H9 (cell line): ENCODE measurements at regions not wholly inside any gene's neighbourhood (a gene's known extent, or its start where the extent isn't known, plus 50 kb on each side); places are given as distances from the start of the nearest gene placed in this dataset.
A peak's percentile ranks its signal among the peaks of the same experiment; 100 is the strongest.

Experiments used
- DNase-seq: peaks from one replicate; pipeline ENCODE4 v3.0.0-alpha.2; 2017
- H2AFZ ChIP-seq: one replicate; pipeline ENCODE4 v1.6.1; 2013; ENCODE audit warnings: mild to moderate bottlenecking, low read length, control low read depth, moderate library complexity
- H2AK5ac ChIP-seq: 2 replicates; pipeline ENCODE4 v1.6.1; 2013; ENCODE audit warnings: low read length, control low read depth, mixed read lengths; ENCODE audit not compliant: insufficient read length
- H2BK120ac ChIP-seq: one replicate; pipeline ENCODE4 v1.6.1; 2013; ENCODE audit warnings: low read depth, mild to moderate bottlenecking, low read length, control low read depth, inconsistent platforms; ENCODE audit not compliant: poor library complexity, severe bottlenecking
- H2BK12ac ChIP-seq: 2 replicates; pipeline ENCODE4 v1.6.1; 2013; ENCODE audit warnings: low read length, control low read depth, mixed read lengths, low read depth; ENCODE audit not compliant: insufficient read length
- H2BK15ac ChIP-seq: 2 replicates; pipeline ENCODE4 v1.6.1; 2013; ENCODE audit warnings: low read depth, low read length, control low read depth
- H2BK20ac ChIP-seq: one replicate; pipeline ENCODE4 v1.6.1; 2013; ENCODE audit warnings: low read depth, mild to moderate bottlenecking, low read length, control low read depth, inconsistent platforms; ENCODE audit not compliant: poor library complexity, severe bottlenecking
- H2BK5ac ChIP-seq: 2 replicates; pipeline ENCODE4 v1.6.1; 2013; ENCODE audit warnings: low read length, control low read depth, mixed read lengths; ENCODE audit not compliant: insufficient read length
- H3K14ac ChIP-seq: 2 replicates; pipeline ENCODE4 v1.6.1; 2013; ENCODE audit warnings: low read length, control low read depth; ENCODE audit not compliant: insufficient read depth
- H3K18ac ChIP-seq: 2 replicates; pipeline ENCODE4 v1.6.1; 2013; ENCODE audit warnings: low read depth, mild to moderate bottlenecking, mixed read lengths, low read length, control low read depth; ENCODE audit not compliant: insufficient read length
- H3K23ac ChIP-seq: 2 replicates; pipeline ENCODE4 v1.6.1; 2013; ENCODE audit warnings: low read length, control low read depth, mixed read lengths, low read depth; ENCODE audit not compliant: insufficient read length
- H3K23me2 ChIP-seq: 2 replicates; pipeline ENCODE4 v1.6.1; 2013; ENCODE audit warnings: low read depth, mild to moderate bottlenecking, mixed read lengths, low read length, control low read depth; ENCODE audit not compliant: insufficient read length, poor library complexity, severe bottlenecking
- H3K27ac ChIP-seq: 2 replicates; pipeline ENCODE4 v1.5.1; 2013; ENCODE audit warnings: low read length, control low read depth, mixed read lengths, low read depth; ENCODE audit not compliant: insufficient read length
- H3K27me3 ChIP-seq: 2 replicates; pipeline ENCODE4 v1.6.1; 2013; ENCODE audit warnings: low read length, control low read depth, inconsistent platforms; ENCODE audit not compliant: insufficient read depth
- H3K4ac ChIP-seq: 2 replicates; pipeline ENCODE4 v1.6.1; 2013; ENCODE audit warnings: low read depth, mild to moderate bottlenecking, control low read depth, inconsistent platforms, low read length, moderate library complexity
- H3K4me1 ChIP-seq: 2 replicates; pipeline ENCODE4 v1.6.1; 2013; ENCODE audit warnings: low read length, control low read depth, inconsistent platforms; ENCODE audit not compliant: insufficient read depth
- H3K4me2 ChIP-seq: 2 replicates; pipeline ENCODE4 v1.6.1; 2013; ENCODE audit warnings: low read length, control low read depth, mixed read lengths; ENCODE audit not compliant: insufficient read length, insufficient read depth
- H3K56ac ChIP-seq: 2 replicates; pipeline ENCODE4 v1.6.1; 2013; ENCODE audit warnings: low read depth, mild to moderate bottlenecking, mixed read lengths, low read length, control low read depth; ENCODE audit not compliant: insufficient read length
- H3K79me1 ChIP-seq: 2 replicates; pipeline ENCODE4 v1.6.1; 2013; ENCODE audit warnings: low read depth, mild to moderate bottlenecking, moderate library complexity, low read length, control low read depth, inconsistent platforms; ENCODE audit not compliant: insufficient read depth, poor library complexity, severe bottlenecking
- H3K79me2 ChIP-seq: 2 replicates; pipeline ENCODE4 v1.6.1; 2013; ENCODE audit warnings: low read length, control low read depth, inconsistent platforms; ENCODE audit not compliant: insufficient read depth
- H3K9ac ChIP-seq: 2 replicates; pipeline ENCODE4 v1.6.1; 2013; ENCODE audit warnings: low read length, control low read depth, mixed read lengths; ENCODE audit not compliant: insufficient read length; ENCODE audit errors: extremely low read depth
- H3K9me3 ChIP-seq: one replicate; pipeline ENCODE4 v1.6.1; 2013; ENCODE audit warnings: low read depth, low read length, inconsistent platforms; ENCODE audit not compliant: control insufficient read depth
- H3T11ph ChIP-seq: one replicate; pipeline ENCODE4 v1.6.1; 2013; ENCODE audit warnings: mild to moderate bottlenecking, low read length, control low read depth, inconsistent platforms
- H4K20me1 ChIP-seq: one replicate; pipeline ENCODE4 v1.6.1; 2013; ENCODE audit not compliant: control insufficient read depth, insufficient read length, insufficient read depth
- H4K5ac ChIP-seq: 2 replicates; pipeline ENCODE4 v1.6.1; 2013; ENCODE audit warnings: low read depth, mild to moderate bottlenecking, mixed read lengths, low read length, control low read depth; ENCODE audit not compliant: insufficient read length
- H4K8ac ChIP-seq: replicated peaks from 2 replicates; pipeline ENCODE4 v1.6.1; 2013; ENCODE audit warnings: low read length, control low read depth, mixed read lengths, low read depth; ENCODE audit not compliant: insufficient read length
- H4K91ac ChIP-seq: 2 replicates; pipeline ENCODE4 v1.6.1; 2013; ENCODE audit warnings: low read depth, mild to moderate bottlenecking, moderate library complexity, mixed read lengths, low read length, control low read depth; ENCODE audit not compliant: insufficient read length
- H3K27ac Mint-ChIP-seq, 3 experiments: 2 replicates in 2 of 3; 3 replicates in 1 of 3; pipeline ENCODE4 v1.8.0; 2020 to 2021; ENCODE audit warnings: mixed read lengths in 3 of 3, mild to moderate bottlenecking in 1 of 3, moderate library complexity in 1 of 3
- H3K27me3 Mint-ChIP-seq: 2 replicates; pipeline ENCODE4 v1.8.0; 2021; ENCODE audit warnings: low read depth, mild to moderate bottlenecking, moderate library complexity, mixed read lengths
- H3K36me3 Mint-ChIP-seq, 3 experiments: 2 replicates in 2 of 3; 3 replicates in 1 of 3; pipeline ENCODE4 v1.8.0; 2020 to 2021; ENCODE audit warnings: low read depth in 3 of 3, mixed read lengths in 3 of 3; ENCODE audit not compliant: insufficient read depth in 1 of 3
- H3K4me1 Mint-ChIP-seq, 2 experiments: 2 replicates each; pipeline ENCODE4 v1.8.0; 2020; ENCODE audit warnings: mixed read lengths in 2 of 2
- H3K4me3 Mint-ChIP-seq, 2 experiments: 2 replicates in 1 of 2; 3 replicates in 1 of 2; pipeline ENCODE4 v1.8.0; 2020 to 2021; ENCODE audit warnings: mild to moderate bottlenecking in 2 of 2, mixed read lengths in 2 of 2, moderate library complexity in 1 of 2
- H3K9me3 Mint-ChIP-seq, 2 experiments: 2 replicates in 1 of 2; 3 replicates in 1 of 2; pipeline ENCODE4 v1.8.0; 2020; ENCODE audit warnings: mild to moderate bottlenecking in 2 of 2, mixed read lengths in 2 of 2, moderate library complexity in 1 of 2
- CTCF ChIP-seq: fragments of 200-600 bp; sonication (generic); conservative IDR thresholded peaks from 3 replicates; pipeline ENCODE4 v1.8.0; 2021; ENCODE audit warnings: antibody characterized with exemption, mild to moderate bottlenecking
- WGBS: extraction: QIAGEN DNeasy Blood & Tissue Kit; methylation state at CpG from one replicate; pipeline ENCODE4 v1.1.7; 2013; ENCODE audit warnings: missing lambda C conversion rate, low lambda C conversion rate, mixed read lengths; ENCODE audit not compliant: insufficient read length; ENCODE audit errors: extremely low coverage; 5-methylcytosine and 5-hydroxymethylcytosine counted together

- no peak for DNase-seq
- no peak overlapping the region for H4K8ac ChIP-seq
- no peak overlapping the region for H3K14ac ChIP-seq
- no peak overlapping the region for H4K91ac ChIP-seq
- H3K23me2 ChIP-seq: no peaks in the 10 kb centered on the region
- H3K9ac ChIP-seq: no peak overlapping the region
- H3K4me2 ChIP-seq: no peak overlapping the region
- H2BK15ac ChIP-seq: no peak overlapping the region
- no peak overlapping the region for H3K27ac ChIP-seq
- H2BK20ac ChIP-seq: no peak overlapping the region
- Mint-ChIP-seq H3K4me3 (no peak overlapping the region), H3K27me3 (no peaks in the 10 kb centered on the region), H3K9me3 (no peaks in the 10 kb centered on the region; a peak in 1 of 5 replicates), H3K27ac (peak overlapping the region in 1 of 3 experiments; percentile 62; a peak in 1 of 7 replicates), H3K4me1 (no peaks in the 10 kb centered on the region; a peak in 1 of 4 replicates), H3K36me3 (no peaks in the 10 kb centered on the region)
- no peak overlapping the region for H2AFZ ChIP-seq
- H2AK5ac ChIP-seq: no peak overlapping the region
- no peak overlapping the region for H2BK12ac ChIP-seq
- no CpG with 5 or more reads among the region's 5 CpGs for WGBS
- H3K9me3 ChIP-seq: no peaks in the 10 kb centered on the region
- no peak overlapping the region for H3K4ac ChIP-seq
- no peaks in the 10 kb centered on the region for H4K20me1 ChIP-seq
- H3K56ac ChIP-seq: no peak overlapping the region
- H4K5ac ChIP-seq: no peak overlapping the region
- no peaks in the 10 kb centered on the region for H3K27me3 ChIP-seq
- no peaks in the 10 kb centered on the region for H3K79me2 ChIP-seq
- H3K4me1 ChIP-seq: no peaks in the 10 kb centered on the region
- H2BK5ac ChIP-seq: no peak overlapping the region
- H3T11ph ChIP-seq: no peak overlapping the region
- H3K18ac ChIP-seq: no peak overlapping the region
- no peak overlapping the region for H2BK120ac ChIP-seq
- H3K23ac ChIP-seq: no peak overlapping the region
- no peak for TF ChIP-seq CTCF
- no peaks in the 10 kb centered on the region for H3K79me1 ChIP-seq
Measured at GRCh38 chr6:141321493-141322347, 811.0 kb upstream of the GJE1 start.
